Loucy (cell line): ENCODE measurements at regions not wholly inside any gene's neighbourhood (a gene's known extent, or its start where the extent isn't known, plus 50 kb on each side); places are given as distances from the start of the nearest gene placed in this dataset.

Experiments
- H2AFZ ChIP-seq: fragments of 200-600 bp; sonication (generic); 2 replicates; pipeline ENCODE4 v1.6.0; 2016; ENCODE audit warnings: antibody characterized with exemption, mild to moderate bottlenecking, low read length, moderate library complexity
- H3F3A ChIP-seq: fragments of 200-600 bp; 2 replicates; pipeline ENCODE4 v1.6.0; 2016; ENCODE audit warnings: antibody characterized with exemption, low read depth, mild to moderate bottlenecking
- H3K27me3 ChIP-seq: fragments of 200-600 bp; sonication (generic); 2 replicates; pipeline ENCODE4 v1.6.1; 2014; ENCODE audit warnings: low read length, mild to moderate bottlenecking; ENCODE audit not compliant: insufficient read depth, poor library complexity, severe bottlenecking
- H3K36me3 ChIP-seq: fragments of 200-600 bp; sonication (generic); 2 replicates; pipeline ENCODE4 v1.6.1; 2016; ENCODE audit warnings: low read length; ENCODE audit not compliant: insufficient read depth
- H3K4me1 ChIP-seq: fragments of 200-600 bp; sonication (generic); 2 replicates; pipeline ENCODE4 v1.5.1; 2014; ENCODE audit warnings: low read length, mild to moderate bottlenecking; ENCODE audit not compliant: insufficient read depth, poor library complexity, severe bottlenecking
- H3K4me2 ChIP-seq: fragments of 200-600 bp; sonication (generic); 2 replicates; pipeline ENCODE4 v1.6.0; 2014; ENCODE audit warnings: antibody characterized with exemption, low read length, low read depth, mild to moderate bottlenecking; ENCODE audit not compliant: poor library complexity, severe bottlenecking
- H3K4me3 ChIP-seq: fragments of 200-600 bp; sonication (generic); 2 replicates; pipeline ENCODE4 v1.5.1; 2014; ENCODE audit warnings: low read length, mild to moderate bottlenecking, mixed read lengths; ENCODE audit not compliant: poor library complexity, severe bottlenecking
- H3K79me2 ChIP-seq: fragments of 200-600 bp; sonication (generic); 2 replicates; pipeline ENCODE4 v1.6.1; 2014; ENCODE audit warnings: low read length; ENCODE audit not compliant: insufficient read depth
- H3K9ac ChIP-seq: fragments of 200-600 bp; sonication (generic); 2 replicates; pipeline ENCODE4 v1.6.0; 2014; ENCODE audit warnings: mild to moderate bottlenecking, low read depth, low read length, moderate library complexity; ENCODE audit not compliant: poor library complexity, severe bottlenecking
- H3K9me2 ChIP-seq: fragments of 200-600 bp; sonication (generic); replicated peaks from 2 replicates; pipeline ENCODE4 v1.6.1; 2016; ENCODE audit warnings: low read depth, low read length, mixed read lengths
- H3K9me3 ChIP-seq: fragments of 200-600 bp; sonication (generic); 2 replicates; pipeline ENCODE4 v1.6.1; 2014; ENCODE audit warnings: mild to moderate bottlenecking, antibody characterized with exemption, low read length, low read depth; ENCODE audit not compliant: insufficient read depth
- H4K20me1 ChIP-seq: fragments of 200-600 bp; sonication (generic); 2 replicates; pipeline ENCODE4 v1.6.0; 2014; ENCODE audit warnings: antibody characterized with exemption, low read length, mild to moderate bottlenecking; ENCODE audit not compliant: insufficient read depth, poor library complexity, severe bottlenecking
- CTCF ChIP-seq: fragments of 200-600 bp; sonication (generic); conservative IDR thresholded peaks from 2 replicates; pipeline ENCODE4 v1.5.1; 2014; ENCODE audit warnings: mild to moderate bottlenecking, antibody characterized with exemption, low read length
- EZH2phosphoT487 ChIP-seq: fragments of 200-600 bp; IDR thresholded peaks from 2 replicates; pipeline ENCODE4 v1.6.1; 2018; ENCODE audit warnings: antibody characterized with exemption, mild to moderate bottlenecking, moderate library complexity, borderline replicate concordance

- no peak for TF ChIP-seq EZH2phosphoT487
- TF ChIP-seq CTCF: no peak
- Histone ChIP-seq H3K4me3 (no peak overlapping the region), H3K36me3 (no peaks in the 10 kb centered on the region), H3F3A (no peaks in the 10 kb centered on the region), H3K9ac (no peak overlapping the region), H3K9me3 (no peaks in the 10 kb centered on the region), H2AFZ (no peak overlapping the region), H3K4me1 (no peaks in the 10 kb centered on the region), H3K79me2 (no peaks in the 10 kb centered on the region), H4K20me1 (no peaks in the 10 kb centered on the region), H3K4me2 (no peak overlapping the region), H3K9me2 (no peaks in the 10 kb centered on the region), H3K27me3 (no peaks in the 10 kb centered on the region)
Observed at GRCh38 chr13:40084934-40085333, 429.5 kb downstream of the COG6 start.

GRCh38 chr13:40087091-40088002 lies 431.9 kb downstream of the COG6 start:
- Histone ChIP-seq H2AFZ (no peak overlapping the region), H3K4me3 (no peak overlapping the region), H3K4me1 (no peaks in the 10 kb centered on the region), H3K79me2 (no peaks in the 10 kb centered on the region), H3K9me2 (no peaks in the 10 kb centered on the region), H3K27me3 (no peaks in the 10 kb centered on the region), H4K20me1 (no peaks in the 10 kb centered on the region), H3K36me3 (no peaks in the 10 kb centered on the region), H3F3A (no peaks in the 10 kb centered on the region), H3K9ac (no peak overlapping the region), H3K9me3 (no peaks in the 10 kb centered on the region), H3K4me2 (no peak overlapping the region)
- no peak for TF ChIP-seq CTCF
- TF ChIP-seq EZH2phosphoT487: no peak

- no peaks in the 10 kb centered on the region for H3K9me2 ChIP-seq
- no peak overlapping the region for H2AFZ ChIP-seq
- no peaks in the 10 kb centered on the region for H3K79me2 ChIP-seq
- H3K27me3 ChIP-seq: no peaks in the 10 kb centered on the region
- H3K4me2 ChIP-seq: no peak overlapping the region
- H3K4me1 ChIP-seq: no peaks in the 10 kb centered on the region
- no peak for TF ChIP-seq CTCF
- TF ChIP-seq EZH2phosphoT487: no peak
- no peaks in the 10 kb centered on the region for H3F3A ChIP-seq
- H3K36me3 ChIP-seq: no peaks in the 10 kb centered on the region
- no peak overlapping the region for H3K9ac ChIP-seq
- no peak overlapping the region for H3K4me3 ChIP-seq
- H3K9me3 ChIP-seq: no peaks in the 10 kb centered on the region
- H4K20me1 ChIP-seq: no peaks in the 10 kb centered on the region
Observed at GRCh38 chr13:40094056-40094455, 438.6 kb downstream of the COG6 start.
